GM21576 (cell line): ENCODE measurements at regions not wholly inside any gene's neighbourhood (a gene's known extent, or its start where the extent isn't known, plus 50 kb on each side); places are given as distances from the start of the nearest gene placed in this dataset.
"Not testable (repeated sequence)": the region's sequence is repeated elsewhere in the genome, so short reads cannot be mapped to it uniquely, and the experiment has no call there.

Experiments
- ATAC-seq: cut with Tn5 transposase; IDR thresholded peaks from one replicate; pipeline ENCODE4 v1.9.1; 2021; ENCODE audit warnings: mild to moderate bottlenecking, moderate library complexity; ENCODE audit not compliant: unreplicated experiment

DNA sequence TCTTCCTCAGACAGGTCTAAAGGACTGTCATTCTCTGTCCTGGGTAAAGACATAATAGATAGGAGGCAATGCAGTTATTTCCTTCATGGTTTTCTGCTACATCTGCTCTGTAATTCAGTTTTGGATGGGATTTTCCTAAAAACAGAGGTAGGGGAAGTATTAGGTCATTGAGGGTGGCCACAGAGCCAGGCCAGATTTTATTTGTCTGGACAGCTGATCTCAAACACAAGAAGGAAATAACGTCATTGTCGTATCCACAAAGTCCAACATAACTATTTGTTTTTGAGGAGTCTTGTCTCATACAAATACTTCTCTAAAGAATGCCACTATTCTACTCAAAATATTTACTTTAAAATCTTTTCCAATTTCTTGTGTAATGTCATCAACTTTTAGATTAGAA lies 154.8 kb upstream of the MAP2 start:
- no peak for ATAC-seq

DNA sequence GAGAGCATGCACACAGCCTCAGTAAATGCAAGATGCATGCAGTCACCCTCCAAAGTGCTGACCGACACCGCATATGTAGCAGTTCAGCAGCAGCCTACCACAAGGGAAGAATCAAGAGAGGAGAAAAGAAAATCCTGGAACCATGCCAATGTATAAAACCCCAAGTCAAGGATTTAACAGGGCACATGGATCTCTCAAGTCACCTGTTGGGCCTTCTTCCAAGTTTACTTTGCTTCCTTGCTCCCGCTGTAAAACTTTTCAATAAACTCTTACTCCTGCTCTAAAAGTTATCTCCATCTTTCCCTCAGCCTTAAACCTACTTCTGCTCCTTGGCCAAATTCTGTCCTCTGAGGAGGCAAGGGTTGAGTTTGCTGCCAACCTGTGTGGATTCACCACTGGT lies 147.8 kb upstream of the MAP2 start:
- ATAC-seq: no peak

DNA sequence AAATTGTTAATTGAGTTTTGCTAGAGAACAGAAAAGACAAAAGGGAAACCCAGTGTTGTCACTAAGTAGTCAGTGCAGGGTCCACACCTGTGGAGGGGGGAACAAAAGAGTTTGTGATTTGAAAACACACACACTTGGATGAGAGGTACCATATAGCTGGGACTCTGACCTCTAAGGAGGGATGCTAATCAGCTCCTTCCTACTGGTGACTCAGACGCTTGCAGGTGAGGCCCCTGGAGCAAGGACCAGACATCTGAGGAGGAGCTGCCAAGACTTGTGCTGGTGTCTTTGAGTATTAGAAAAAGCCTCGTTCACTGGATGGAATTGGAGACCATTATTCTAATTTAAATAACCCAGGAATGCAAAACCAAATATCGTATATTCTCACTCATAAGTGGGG lies 146.4 kb upstream of the MAP2 start:
- no peak for ATAC-seq

DNA sequence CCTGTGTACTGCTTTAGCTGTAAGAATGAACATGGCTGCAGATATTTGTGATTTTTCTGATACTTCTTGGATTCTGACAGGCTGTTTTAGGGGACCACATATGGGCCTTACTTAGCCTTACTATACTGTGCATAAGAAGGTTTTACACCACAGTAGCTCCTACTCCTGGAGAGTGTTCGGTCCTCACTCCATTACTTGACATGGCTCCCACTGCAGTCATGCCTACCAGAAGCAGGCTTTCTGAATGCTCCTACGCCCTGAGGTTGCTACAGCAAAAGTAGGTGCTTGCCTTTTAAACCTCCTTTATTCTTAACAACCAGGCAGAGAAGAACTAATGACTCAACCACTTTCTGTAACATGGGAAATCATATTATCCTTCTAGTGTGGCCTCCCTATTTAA lies 125.2 kb upstream of the MAP2 start:
- ATAC-seq: no peak

DNA sequence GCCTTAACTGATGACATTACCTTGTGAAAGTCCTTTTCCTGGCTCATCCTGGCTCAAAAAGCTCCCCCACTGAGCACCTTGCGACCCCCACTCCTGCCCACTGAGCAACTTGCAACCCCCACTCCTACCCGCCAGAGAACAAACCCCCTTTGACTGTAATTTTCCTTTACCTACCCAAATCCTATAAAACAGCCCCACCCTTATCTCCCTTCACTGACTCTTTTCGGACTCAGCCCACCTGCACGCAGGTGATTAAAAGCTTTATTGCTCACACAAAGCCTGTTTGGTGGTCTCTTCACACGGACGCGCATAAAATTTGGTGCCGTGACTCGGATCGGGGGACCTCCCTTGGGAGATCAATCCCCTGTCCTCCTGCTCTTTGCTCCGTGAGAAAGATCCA lies 124.4 kb upstream of the MAP2 start:
- not testable (repeated sequence) for ATAC-seq

DNA sequence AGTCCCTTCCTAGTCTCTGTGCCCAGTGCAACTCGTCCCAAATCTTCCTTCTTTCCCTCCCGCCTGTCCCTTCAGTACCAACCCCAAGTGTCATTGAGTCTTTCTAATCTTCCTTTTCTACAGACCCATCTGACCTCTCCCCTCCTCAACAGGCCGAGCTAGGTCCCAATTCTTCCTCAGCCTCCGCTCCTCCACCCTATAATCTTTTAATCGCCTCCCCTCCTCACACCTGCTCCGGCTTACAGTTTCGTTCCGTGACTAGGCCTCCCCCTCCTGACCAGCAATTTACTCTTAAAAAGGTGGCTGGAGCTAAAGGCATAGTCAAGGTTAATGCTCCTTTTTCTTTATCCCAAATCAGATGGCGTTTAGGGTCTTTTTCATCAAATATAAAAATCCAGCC lies 123.1 kb upstream of the MAP2 start:
- ATAC-seq: not testable (repeated sequence)

DNA sequence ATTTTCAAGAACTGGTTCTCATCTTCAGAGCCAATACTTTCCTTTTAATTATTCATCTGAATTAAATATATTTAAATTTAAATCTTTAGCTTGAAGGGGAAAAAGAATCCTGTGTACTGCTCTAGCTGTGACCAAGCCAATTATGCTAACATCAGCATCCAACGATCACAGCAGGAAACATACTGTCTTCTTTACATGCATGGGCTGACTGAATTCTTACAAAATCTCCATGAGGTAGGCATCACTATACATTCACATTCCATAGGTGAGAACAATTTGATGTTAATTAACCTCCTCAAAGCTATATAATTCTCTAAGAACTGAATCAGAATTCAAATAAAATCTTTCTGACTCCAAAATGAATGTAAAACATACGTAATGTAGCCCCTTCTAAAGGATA lies 118.8 kb upstream of the MAP2 start:
- no peak for ATAC-seq

DNA sequence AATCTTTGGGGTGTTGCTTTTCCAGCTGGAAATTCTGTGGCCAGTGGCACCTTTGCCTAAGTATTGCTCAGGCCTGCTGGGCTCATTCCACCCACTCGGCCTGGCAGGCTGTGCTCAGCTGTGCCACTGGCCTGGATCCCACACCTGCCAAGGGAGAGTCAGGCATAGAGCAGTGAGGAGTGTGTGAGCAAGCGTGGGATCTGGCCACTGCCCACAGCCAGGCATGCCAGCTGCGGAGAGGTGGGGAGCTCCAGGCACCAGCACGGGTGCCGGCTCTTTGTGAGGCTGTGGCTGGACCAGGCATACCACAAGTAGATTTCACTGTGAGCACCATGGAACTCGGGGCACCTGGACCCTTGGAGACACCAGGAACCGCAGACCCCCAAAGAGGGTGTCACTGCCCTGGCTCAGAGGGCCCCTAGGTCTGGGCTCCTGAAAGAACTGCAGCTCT lies 118.1 kb upstream of the MAP2 start:
- ATAC-seq: no peak

DNA sequence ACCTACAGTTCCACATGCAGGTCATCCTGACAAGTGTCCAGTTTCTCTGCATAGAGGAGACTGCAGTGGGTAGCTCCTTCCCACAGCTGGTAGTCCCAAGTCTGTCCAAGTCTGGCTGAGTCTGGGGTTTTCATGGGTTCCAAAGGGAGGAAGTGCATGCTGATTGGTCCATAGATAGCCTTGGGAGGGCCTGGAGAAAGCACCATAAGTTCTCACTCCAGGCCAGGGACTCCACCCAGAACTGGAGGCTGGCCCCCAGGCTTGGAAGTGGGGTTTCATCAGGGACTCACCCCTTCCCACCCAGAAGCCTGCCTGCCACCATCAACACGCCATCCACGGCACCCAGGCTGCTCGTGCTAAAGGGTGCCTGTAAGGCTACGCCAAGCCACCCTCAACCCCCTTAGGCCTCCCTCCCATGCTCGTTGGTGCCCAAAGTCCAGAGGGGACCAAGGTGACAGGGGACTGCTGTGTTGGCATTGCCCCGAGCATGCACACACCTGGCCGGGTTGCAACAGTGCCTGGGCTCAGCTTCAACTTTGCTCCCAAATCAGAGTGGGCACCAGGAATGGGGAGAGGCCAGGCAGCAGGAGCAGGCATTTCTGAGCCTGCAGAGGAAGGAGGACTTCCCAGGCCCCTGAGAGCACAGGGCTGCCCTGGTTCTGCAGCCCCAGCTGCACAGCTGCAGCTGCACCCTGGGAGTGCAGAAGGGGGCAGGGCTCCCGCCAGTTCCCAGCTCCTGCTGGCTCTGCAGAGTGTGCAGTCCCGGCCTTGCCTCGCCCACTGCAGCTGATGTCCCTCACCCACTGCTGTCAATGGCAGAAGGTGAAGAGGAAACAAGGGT lies 116.5 kb upstream of the MAP2 start:
- no peak for ATAC-seq

DNA sequence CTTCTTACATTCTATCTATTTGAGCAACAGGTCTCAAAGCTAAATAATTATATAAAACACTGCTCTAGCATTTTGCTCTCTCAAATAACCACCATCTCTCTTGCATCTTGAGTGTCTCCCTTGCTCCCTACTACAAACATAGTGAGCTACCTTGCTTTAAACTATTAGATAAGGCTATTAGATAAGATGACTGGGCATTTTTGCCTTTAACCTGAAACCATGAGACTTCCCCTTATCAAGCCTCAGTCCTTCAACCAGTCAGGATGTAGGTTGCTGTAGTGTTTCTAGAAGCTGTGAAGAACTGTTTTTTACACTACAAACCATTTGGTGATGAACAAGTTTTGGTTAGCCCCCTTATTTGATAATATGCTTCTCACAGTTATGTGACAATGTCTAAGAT lies 115.4 kb upstream of the MAP2 start:
- no peak for ATAC-seq

DNA sequence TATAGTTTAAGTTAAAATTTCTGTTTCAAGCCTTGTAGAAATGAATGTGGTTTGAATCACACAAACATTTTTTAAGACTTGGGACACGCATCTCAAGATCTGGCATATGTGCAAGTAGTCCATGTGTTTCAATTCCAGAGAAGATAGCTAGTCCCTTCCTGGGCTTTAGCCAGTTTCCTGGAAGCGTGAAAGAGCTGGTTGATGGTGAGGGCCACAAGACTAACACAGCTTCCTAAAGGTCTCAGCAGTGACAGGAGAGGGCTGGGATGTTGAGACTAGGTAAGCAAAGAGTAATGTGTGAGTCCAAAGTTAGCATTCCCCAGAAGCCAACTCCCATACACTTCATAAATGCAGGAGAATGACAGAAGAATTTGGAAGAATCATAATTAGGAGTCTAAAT lies 111.9 kb upstream of the MAP2 start:
- no peak for ATAC-seq

DNA sequence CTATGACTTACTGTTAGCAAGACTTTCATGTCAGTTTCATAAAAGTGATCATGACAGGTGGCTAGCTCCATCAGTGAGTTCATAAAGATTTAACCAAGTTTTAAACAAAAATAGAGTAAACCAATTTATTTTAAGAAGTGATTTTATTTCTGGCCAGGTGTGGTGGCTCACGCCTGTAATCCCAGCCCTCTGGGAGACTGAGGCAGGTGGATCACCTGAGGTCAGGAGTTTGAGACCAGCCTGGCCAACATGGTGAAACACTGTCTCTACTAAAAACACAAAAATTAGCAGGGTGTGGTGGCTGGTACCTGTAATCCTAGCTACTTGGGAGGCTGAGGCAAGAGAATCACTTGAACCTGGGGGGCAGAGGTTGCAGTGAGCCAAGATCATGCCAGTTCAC lies 111.4 kb upstream of the MAP2 start:
- ATAC-seq: not testable (repeated sequence)

DNA sequence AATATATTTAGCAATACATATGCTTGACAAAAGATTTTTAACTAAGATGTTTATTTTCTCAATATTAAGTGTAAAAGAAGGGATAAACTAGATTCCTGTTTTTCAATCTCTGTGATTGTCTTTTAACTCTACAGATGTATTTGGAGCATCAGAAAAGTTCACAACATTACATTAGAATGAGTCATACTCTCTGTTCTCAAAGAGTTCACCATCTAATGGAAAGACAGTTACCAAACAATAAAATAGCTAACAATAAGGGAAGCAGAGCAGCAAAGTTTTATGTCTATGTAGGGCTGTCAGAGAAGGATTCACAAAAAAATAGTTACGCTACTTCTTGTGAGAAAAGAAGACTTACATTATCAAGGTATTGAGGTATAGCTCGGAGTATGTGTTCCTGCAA lies 109.2 kb upstream of the MAP2 start:
- no peak for ATAC-seq

DNA sequence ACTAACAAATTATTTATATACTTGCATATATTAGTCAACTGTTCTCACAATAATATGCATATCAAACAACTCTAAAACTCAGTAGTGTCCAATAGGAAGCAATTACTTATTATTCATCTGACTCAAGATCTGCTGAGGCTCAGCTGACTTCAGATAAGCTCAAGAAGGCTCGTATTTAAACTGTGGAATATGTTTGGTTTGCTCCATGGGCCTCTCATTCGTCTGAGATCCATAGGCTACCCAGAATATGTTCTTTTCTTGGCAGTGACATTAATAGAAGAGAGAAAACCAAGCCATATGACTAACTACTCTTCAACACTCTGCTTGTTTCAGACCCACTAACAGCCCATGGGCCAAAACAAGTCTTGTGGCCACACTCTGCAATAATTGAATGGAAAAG lies 107.7 kb upstream of the MAP2 start:
- no peak for ATAC-seq

DNA sequence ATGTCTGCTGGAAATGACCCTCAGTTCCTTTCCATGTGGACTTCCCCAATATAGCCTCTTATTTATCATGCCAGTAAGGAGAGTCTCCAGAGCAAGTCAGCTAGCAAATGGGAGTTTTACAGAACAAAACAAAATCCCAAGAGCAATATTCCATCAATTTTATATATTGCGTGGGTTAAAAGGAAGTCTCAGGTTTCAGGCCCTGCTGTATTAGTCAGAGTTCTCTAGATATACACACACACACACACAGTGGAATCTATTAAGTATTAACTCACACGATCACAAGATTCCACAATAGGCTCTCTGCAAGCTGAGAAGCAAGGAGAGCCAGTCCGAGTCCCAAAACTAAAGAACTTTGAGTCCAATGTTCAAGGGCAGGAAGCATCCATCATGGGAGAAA lies 102.8 kb upstream of the MAP2 start:
- ATAC-seq: no peak

DNA sequence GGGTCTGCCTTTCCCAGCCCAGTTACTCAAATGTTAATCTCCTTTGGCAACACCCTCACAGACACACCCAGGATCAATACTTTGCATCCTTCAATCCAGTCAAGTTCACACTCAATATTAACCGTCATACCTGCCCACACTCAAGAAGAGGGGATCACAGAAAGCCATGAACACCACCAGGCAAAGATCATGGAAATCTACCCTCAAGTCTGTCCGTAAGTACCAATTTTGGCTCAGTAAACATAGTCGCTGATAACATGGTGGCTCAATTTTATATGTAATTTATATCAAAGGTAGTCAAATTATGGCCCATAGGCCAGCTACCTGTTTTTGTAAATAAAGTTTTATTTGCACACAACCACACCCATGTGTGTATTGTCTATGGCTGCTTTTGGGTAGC lies 102.3 kb upstream of the MAP2 start:
- no peak for ATAC-seq

DNA sequence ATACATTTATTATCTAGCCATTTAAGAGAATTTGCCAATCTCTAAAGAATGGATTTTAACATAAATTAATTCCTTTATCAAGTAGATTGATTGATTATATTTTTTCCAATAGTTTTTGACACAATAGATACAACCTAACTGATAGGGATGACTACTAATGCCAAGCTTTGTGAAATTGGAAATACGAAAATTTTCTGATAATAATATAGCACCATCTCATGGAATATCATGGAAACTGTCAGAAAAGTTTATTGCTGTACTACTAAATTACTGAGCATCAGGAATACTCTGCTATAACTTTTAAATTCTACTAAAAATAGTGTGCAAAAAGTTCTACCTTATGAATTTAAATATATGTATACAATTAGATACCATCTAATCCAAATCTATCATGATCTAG lies 101.8 kb upstream of the MAP2 start:
- no peak for ATAC-seq

DNA sequence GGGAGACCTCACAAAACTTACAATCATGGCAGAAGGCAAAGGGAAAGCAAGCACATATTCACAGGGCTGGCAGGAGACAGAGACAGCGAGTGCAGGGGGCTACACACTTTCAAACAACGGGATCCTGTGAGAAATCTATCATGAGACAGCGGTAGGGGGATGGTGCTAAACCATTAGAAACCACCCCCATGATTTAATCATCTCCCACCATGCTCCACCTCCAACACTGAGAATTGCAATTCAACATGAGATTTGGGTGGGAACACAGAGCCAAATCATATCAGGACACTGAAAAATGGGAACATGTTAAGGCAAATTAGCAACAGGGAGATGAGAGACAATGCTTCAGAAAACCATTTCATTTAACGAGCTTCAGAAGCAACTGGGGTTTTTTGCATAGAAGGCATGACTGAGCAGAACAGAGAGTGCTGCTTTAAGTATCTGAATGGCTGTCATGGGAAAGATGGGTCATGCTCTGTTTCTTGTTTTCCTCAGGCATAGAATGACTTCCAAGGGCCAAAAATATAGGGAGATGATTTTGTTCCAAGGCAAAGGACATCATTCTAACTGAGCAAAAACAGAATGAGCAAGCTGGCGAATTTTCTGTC lies 100.8 kb upstream of the MAP2 start:
- ATAC-seq: no peak

DNA sequence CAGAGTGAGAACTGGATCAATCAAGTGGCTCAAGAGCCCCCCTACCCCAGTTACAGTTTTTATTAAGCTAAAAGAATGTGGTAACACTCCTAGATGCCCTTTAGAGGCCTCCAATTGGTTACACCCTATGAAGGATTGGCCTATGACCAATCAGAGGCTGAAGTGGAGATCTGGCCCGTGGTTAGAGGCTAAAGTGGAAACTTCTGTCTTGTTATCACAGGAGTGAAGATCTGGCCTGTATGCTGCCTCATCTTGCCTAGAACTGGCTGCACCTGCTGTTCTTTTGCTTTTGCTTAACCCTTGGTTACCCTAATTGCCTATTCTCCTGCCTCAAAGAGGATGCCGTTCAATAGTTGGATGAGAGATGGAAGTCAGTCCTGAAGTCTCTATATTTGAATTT lies 100.1 kb upstream of the MAP2 start:
- ATAC-seq: no peak

DNA sequence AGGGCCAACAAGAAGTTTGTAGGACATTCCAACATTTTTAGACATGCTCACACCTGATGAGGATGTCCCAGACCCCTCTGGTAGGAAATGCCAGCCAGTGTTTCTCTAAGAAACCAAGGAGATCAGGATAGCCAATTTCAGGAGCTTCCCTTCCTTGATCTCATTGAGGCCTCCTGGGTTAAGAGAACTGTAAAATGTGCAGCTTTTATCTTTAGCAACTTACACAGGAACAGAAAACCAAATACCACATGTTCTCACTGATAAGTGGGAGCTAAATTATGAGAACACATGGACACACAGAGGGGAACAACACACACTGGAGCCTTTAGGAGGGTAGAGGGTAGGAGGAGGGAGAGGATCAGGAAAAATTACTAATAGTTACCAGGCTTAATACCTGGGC lies 99.6 kb upstream of the MAP2 start:
- no peak for ATAC-seq

DNA sequence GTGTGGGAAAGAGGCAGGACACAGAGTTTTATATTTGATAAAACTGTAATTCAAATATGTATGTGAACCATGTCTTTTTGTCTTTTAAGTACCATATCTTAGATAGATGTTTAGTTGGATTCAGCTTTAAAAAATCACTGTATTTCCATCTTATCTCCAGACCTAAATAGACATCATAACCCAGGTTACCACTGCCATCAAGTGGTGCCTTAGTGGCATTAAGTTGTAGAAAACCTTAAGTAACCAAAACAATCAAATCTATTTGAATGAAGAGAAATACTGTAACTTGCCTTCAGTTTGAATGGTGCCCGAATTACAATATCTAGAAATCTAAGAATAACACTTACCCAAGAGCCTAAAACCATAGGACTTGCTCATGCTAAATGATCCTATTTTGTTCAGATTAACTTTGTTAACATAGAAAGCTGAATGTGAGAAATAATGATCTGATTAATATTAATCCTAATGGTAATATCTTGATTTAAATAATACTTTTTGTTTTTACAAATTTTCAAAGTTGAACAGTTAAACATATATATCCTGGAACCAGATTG lies 92.5 kb upstream of the MAP2 start:
- no peak for ATAC-seq
